Activated CD4-positive, CD25-positive, alpha-beta regulatory T cell treated with anti-CD3 and anti-CD28 coated beads, Interleukin-2, amount 50 U/mL, for 72 hours (primary cell): ENCODE measurements at regions not wholly inside any gene's neighbourhood (a gene's known extent, or its start where the extent isn't known, plus 50 kb on each side); places are given as distances from the start of the nearest gene placed in this dataset.
"Not testable (repeated sequence)": the region's sequence is repeated elsewhere in the genome, so short reads cannot be mapped to it uniquely, and the experiment has no call there.

Experiments used
- DNase-seq: peaks from one replicate; pipeline ENCODE4 v3.0.0; 2021

DNA sequence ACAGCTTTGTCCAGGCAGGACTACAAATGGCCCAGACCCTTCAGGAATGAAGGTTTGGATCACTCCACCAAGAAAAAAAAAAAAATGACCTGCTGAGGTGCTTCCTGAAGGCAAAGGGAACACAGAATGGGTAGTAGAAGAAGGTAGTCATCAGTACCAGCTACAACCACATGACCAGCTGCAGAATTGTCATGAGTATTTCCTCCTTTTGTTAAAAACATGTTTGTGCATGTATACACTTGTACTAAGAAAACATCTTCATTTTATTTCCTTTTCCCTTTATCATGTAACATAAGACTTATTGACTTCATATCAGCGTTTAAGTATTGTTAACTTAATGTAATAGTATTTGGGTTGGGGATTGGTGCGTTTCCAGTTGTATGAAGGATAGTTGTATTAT is 631.6 kb downstream of the FBXO15 start:
- DNase-seq = not testable (repeated sequence)

DNA sequence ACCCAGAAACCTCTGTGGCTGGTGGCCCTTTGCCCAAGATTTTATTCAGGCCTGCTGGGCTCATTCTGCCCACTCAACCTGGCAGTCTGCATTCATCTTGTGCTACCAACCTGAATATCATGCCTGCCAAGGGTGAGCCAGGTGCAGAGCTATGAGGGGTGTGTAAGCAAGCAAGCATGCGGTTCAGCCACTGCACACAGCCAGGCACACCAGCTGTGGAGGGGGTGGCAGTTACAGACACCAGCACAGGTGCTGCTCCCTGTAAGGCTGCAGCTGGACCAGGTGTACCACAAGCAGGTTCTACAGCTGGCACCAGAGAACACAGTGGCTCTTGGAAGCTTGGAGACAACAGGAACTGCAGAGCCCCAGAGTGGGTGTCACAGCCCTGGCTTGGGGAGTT is 633.2 kb downstream of the FBXO15 start:
- no peak for DNase-seq

GRCh38 chr18:73511771-73512503 is 635.7 kb downstream of the FBXO15 start:
- no peak for DNase-seq

DNA sequence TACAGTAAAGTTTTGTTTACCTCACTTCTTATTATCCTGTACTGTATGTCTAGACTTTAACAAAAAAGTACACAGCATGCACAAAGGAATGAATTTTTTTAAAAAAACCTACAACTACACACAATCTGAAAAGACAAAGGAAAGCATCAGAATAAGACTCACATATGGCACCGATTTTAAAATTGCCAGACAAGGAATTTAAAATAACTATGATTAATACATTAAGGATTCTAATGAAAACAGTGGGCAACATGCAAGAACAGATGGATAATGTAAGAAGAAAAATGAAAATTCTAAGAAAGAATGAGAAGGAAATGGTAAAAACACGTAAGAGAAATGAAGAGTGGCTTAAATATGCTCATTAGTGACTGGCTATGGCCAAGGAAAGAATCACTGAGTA is 638.2 kb downstream of the FBXO15 start:
- DNase-seq = no peak

GRCh38 chr18:73503326-73503725 is 635.5 kb upstream of the NETO1 start:
- no peak for DNase-seq

GRCh38 chr18:73487966-73488365 is 620.2 kb upstream of the NETO1 start:
- no peak for DNase-seq

- DNase-seq = no peak
Observed at GRCh38 chr18:73485166-73485565, 617.4 kb upstream of the NETO1 start.

GRCh38 chr18:73482901-73483300 is 615.1 kb upstream of the NETO1 start:
- no peak for DNase-seq

GRCh38 chr18:73479477-73479876 is 611.7 kb upstream of the NETO1 start:
- DNase-seq = no peak

- DNase-seq = no peak
Observed at GRCh38 chr18:73478191-73478590, 610.4 kb upstream of the NETO1 start.

GRCh38 chr18:73476031-73476430 is 608.2 kb upstream of the NETO1 start:
- no peak for DNase-seq

- no peak for DNase-seq
Observed at GRCh38 chr18:73462092-73462491, 594.3 kb upstream of the NETO1 start.

DNA sequence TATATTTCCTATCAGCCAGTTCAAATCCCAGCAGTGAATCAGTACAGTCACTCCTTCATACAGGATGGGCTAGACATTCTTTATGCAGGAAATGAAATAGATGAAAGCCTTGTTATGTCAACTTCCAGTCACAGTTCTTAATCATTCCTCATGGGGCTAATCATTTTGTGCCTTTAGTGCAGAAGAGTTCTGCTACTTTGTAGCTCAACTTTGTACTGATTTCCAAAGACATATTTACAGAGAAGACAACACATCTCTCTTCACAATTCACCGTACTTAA is 593.9 kb upstream of the NETO1 start:
- no peak for DNase-seq

GRCh38 chr18:73461038-73461779 is 593.4 kb upstream of the NETO1 start:
- no peak for DNase-seq

DNA sequence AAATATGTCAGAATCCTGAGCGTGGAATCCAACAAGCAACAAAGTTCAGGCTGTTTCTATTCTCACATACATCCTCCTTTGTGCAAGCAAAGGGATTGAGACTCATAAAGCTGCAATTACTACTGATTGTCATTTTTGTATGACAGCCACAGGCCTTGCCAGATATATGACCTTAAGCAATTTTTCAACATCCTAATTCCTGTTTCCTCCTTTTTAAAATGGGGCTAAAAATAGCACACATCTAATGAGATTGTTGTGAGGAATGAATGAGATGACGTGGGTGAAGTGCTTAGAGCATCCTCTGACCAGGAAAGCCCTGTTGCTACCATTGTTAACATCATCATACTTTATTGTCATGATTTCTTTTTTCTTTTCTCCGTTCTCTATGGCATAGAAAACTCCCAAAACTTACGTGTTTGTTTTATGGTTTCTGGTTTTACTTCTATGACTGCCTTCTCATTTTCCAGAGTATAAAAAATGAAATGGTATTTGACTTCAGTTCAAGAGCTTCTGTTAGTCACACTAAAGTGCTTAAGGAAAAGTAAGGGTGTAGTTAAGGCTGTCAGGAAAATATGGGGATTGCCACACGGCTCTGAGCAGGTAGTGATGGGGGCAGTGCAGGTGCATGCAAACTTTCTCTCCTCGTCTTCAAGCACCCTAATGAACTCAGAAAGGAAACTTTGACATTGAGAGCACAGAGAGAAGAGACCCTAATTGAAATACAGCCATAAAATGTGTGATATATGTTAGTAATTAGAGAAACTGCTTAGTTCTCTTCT is 590.6 kb upstream of the NETO1 start:
- no peak for DNase-seq

GRCh38 chr18:73456643-73457042 is 588.9 kb upstream of the NETO1 start:
- no peak for DNase-seq

DNA sequence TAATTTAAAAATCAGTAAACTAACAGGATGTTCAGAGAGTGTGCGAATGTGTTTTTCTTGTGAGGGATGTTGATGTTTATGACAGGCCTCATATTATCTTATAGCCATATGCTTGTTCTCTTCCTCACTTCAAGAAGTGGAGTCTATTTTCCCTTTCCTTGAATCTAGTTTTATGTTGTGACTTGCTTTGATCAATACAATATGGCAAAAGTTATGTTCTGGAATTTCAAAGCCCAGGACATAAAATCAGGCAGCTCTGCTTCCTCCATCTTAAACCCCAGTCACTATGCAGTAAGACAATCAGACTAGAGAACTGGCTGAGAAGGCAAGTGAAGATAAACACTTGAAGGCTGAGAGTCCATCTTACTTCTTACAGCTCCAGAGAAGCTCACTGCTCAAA is 585.1 kb upstream of the NETO1 start:
- DNase-seq = no peak

- DNase-seq = no peak
Observed at GRCh38 chr18:73446502-73446901, 578.7 kb upstream of the NETO1 start.

- no peak for DNase-seq
Observed at GRCh38 chr18:73431620-73432019, 563.8 kb upstream of the NETO1 start.

DNA sequence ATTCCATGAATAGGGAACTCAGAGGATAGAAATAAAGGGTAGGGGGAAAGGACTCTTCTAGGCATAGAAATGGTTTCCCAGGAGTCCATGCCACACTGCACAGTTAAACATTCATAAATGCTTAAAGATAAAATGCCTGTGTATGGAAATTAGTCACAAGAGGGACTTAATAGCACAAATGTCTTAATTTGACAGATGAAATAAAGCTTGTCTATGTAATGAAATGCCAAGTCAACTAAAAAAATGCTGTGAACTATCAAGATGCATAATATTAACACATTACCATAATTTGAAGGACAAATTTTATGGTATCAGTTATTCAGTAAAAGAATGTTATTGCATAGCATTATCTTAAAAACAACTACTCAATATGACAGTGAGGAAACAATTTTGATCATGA is 553.2 kb upstream of the NETO1 start:
- no peak for DNase-seq

DNA sequence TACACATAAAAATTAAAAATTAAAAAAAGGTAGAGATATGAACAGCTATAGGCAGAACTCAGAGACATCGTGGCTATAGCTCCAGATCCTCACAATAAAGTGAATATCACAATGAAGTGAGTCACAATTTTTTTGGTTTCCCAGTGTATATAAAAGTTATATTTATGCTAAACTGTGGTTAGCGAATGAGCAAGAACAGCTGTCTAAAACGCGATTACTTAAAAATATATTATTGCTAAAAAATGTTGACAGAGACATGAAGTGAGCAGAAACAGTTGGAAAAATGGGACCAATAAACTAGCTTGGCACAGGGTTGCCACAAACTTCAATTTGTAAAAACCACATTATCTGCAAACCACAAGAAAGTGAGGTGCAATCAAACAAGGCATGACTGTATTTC is 551.7 kb upstream of the NETO1 start:
- no peak for DNase-seq

DNA sequence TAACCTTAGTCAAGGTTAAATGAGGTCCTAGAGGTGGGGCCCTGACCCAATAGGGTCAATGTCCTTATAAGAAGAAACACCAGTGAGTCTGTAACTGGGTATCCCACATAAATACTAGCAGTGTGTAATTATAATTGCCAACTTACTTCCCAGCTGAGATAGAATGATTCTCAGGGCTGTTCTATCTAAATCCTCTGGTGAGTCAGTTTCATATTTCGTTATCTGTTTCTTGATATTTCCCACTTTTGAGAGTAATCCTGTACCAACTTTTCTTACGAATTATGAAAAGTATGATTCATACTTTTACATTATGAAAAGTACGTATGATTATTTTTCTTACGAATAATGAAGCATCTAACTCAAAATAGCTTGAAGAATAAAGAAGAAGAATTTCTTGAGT is 546.8 kb upstream of the NETO1 start:
- no peak for DNase-seq

DNA sequence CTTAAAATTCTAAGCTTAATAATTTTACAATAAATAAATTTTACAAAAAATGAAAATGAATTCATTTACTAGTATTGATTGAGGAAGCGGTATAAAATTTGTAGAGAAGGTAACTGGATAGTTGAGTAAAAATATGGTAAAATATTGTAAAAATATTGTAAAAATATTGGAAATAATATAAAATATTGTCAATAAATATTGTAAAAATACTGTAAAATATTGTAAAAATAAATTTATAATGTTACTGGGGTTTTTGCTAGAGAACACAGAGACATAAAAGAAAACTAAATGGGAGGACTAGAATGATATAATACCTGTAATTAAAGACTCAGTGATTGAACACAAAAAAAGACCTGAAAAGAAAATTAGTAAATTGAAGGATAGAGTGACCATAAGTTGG is 546.3 kb upstream of the NETO1 start:
- DNase-seq = no peak

DNA sequence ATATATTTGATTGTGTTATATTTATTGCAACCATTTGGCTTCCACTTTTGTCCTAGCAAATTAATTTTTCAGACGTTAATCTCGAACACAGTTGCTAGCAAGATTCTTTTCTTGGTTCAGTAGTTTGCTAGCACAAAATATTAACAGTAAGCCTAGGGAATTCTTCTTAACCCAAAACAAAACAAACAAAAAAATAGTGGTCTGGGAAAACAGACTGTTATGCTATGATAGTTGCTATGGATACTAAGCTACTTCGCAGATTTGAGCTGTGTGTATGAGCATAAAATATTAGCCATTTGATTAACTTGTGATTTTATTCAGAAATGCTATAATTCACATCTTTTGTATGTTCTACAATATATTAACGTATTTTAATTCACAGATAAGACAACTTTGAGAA is 541.5 kb upstream of the NETO1 start:
- DNase-seq = no peak
